Left forelimb (tissue), 1 donor: ENCODE measurements at regions not wholly inside any gene's neighbourhood (a gene's known extent, or its start where the extent isn't known, plus 50 kb on each side); places are given as distances from the start of the nearest gene placed in this dataset.

ENCODE experiments used
- DNase-seq: peaks from one replicate; pipeline ENCODE4 v3.0.0-alpha.2; 2018; ENCODE audit warnings: low spot score

GRCh38 chr9:81113453-81114124 lies 575.8 kb downstream of the TLE1 start:
- DNase-seq = no peak

GRCh38 chr9:81112627-81113452 lies 576.5 kb downstream of the TLE1 start:
- DNase-seq = no peak

DNA sequence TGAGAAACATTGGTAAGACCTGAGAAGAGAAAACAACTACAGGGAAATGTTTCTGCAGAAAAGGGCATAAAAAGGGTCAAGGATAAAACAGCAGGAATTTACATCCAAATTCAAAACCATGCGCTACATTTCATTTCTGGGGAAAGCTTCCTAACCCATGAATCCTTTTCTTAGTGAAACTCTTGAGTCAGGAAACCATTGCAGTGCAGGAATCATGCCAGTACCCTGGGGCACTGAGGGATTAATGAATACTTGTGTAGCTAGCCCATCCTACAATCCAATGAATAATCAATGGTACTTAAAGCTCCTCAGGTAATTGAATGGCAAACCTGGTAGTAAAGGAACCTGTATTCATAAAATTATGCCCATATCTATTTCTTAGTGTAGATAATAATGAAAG lies 580.5 kb downstream of the TLE1 start:
- no peak for DNase-seq

DNA sequence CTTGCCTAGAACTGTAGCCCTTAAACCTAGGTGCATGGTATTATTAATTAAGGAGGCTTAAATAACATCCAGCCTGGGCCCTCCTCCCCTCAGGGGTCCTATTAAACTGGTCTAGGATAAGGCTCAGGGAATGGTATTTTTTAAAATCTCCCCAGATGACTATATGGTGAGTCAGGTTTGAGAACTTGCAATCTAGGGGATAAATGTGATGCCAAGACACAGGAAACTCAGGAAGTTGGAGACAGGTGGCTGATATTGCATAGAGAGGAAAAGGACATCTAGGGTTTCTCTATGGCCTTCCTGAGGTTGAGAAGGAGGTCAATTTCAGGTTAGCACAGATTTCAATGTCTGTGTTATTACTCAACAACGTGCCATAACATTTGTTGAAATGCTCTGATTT lies 581.0 kb downstream of the TLE1 start:
- DNase-seq = no peak

- DNase-seq = no peak
These were observed 585.5 kb downstream of the TLE1 start for GRCh38 chr9:81103597-81104471.

DNA sequence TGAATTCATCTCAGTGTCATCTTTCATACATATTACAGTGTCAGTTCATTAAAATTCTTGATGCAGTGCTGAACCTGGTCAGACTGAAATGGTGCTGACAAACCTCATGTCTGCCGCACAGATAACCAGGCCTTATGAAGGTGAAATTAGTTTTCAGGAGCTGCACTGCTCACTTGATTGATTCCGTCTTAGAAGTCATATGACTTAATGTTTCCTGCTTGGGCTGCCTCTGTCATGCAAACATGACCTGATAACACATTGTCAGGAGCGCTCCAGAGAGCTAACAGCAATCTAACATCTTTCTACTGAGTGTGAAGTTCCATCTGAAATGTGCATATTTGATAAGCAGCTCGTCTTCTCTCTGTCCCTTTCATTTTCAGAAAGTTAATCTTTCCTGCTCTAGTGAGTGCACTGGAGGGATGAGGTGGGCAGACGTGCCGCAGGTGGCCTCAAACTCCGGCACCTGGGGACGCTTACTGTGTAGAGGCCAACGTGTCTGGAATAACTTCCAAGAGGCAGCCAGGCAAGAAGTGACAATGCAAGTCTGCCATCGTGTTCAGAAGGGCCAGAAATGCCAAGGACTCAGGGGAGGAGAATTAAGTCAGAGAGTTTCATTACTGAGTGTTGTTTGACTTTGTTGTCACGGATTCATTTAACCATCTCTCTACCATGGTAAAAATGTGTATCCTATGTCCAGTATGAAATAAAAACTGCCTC lies 592.1 kb downstream of the TLE1 start:
- DNase-seq = no peak

DNA sequence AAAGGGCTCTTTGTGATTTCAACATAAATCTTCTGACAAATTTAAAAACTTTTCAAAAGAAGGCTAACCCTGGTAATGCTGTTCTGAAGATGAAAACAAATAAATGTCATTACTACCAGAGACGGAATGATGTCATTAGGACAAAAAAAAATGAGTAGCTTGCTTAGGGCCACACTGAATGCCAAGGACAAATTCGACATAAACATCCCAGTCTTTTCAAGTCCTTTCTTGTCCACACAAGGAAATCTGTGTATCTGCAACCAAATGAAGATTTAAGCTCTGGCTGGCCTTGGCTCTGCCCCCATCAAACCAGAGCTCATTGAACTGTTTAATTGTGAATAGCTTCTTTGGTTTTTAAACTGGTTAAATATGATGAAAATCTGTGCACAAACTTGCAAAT lies 592.7 kb downstream of the TLE1 start:
- no peak for DNase-seq

- DNase-seq = no peak
These were observed 597.3 kb downstream of the TLE1 start for GRCh38 chr9:81092057-81092456.

GRCh38 chr9:81088341-81088740 lies 601.0 kb downstream of the TLE1 start:
- no peak for DNase-seq

DNA sequence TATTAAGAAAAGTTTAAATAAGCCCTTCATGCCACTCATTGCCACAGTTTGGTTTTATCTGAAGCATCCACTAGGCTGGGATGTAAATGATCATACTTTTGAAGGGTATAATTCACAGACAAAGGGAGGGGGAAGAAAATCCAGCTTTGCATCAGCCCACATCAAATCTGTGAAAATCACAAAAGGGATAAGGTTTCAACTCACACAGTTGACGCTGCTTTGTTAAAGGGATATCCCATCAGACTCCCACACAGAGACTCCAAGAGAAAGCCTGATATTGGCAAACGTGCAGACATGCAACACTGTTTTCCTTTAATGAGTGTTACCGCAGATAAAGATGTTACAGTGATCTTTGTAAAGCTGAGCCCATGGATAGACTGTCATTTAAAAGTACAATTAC lies 602.9 kb downstream of the TLE1 start:
- DNase-seq = no peak

DNA sequence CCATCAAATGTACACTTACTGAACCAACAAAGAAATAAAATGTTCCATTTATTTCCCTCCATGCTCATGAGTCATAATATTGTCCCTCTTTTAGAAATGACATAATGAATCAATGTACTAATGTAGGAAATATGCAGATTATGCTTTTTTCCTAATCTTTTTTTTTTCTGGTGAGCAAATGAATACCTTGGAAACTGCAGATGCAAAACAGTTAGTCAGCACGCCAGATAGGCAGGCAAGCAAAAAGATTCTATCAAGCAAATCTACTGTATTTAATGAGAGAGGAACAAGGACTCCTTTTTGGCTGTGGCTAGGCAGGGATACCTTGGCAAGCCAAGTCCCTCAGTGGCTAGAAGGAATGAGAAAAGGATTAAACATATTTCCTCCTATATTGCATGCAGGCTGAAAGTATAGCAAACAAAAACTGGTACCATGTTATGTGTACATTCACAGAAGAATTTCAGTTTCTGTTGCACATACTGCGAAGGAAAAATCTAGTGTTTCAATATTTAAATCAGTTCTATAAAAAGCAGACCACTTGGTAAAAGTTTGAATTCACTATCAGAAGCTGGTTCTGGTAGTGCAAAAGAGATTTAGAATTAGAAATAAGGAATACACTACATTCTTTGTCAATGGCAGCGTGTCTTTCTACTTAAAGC lies 605.4 kb downstream of the TLE1 start:
- DNase-seq = no peak

- no peak for DNase-seq
These were observed 606.3 kb downstream of the TLE1 start for GRCh38 chr9:81083067-81083466.

- no peak for DNase-seq
These were observed 607.1 kb downstream of the TLE1 start for GRCh38 chr9:81082221-81082620.

DNA sequence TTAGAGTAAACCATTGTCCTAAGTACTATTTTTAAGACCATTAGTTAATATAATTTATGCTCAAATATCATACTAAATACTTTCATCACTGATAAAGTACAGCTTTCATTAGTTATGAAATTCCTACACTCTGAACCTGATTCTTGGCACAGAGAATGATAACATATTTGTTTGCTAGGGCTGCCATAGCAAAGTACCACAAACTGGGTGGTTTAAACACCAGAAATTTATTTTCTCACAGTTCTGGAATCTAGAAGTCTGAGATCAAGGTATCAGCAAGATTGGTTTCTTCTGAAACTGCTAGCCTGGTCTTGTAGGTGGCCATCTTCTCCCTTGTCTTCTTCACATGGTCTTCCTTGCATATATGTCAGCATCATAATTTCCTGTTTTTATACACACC lies 608.4 kb downstream of the TLE1 start:
- no peak for DNase-seq

- DNase-seq = no peak
These were observed 609.2 kb downstream of the TLE1 start for GRCh38 chr9:81080185-81080584.

DNA sequence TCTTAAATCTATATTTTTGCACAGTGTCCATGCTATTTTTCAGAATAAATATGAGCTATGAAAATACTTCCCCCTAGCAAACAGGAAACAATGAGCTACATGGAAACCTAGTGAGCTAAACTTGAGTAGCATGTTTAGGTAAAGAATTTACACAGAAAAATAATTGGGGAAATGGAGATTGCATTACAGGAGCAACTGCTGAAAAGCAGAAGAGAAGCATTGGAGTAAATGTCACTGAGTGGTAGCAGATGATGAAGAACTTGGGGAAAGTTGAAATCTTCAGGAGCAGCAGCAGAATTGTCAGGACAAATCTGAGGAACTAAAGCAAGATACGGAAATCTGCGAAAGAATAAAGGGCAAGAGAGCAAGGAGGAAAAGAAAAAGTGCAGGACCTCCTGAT lies 610.3 kb downstream of the TLE1 start:
- DNase-seq = no peak

- DNase-seq = no peak
These were observed 610.8 kb downstream of the TLE1 start for GRCh38 chr9:81078555-81078954.

- DNase-seq = no peak
These were observed 611.8 kb downstream of the TLE1 start for GRCh38 chr9:81077572-81077971.

- no peak for DNase-seq
These were observed 613.2 kb downstream of the TLE1 start for GRCh38 chr9:81076131-81076530.

DNA sequence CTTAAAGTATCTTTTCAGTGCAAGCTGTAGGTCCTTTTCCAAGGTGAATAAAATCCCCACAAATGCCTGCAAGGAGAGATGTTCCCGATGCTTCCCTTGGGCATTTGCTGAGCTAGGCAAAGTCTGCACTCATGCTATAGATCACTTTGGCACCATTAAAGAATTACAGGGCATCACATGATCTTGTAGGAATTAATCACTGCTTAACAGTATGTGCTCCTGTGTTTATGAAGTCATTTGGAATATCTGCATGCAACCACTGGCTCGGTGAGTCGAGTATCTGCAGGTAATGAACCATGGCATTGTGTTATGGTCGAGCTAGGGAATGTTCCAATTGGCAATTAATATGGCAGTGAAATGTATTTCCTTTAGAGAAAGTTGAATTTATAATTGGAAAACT lies 615.1 kb downstream of the TLE1 start:
- no peak for DNase-seq

GRCh38 chr9:81073821-81074220 lies 615.5 kb downstream of the TLE1 start:
- DNase-seq = no peak

DNA sequence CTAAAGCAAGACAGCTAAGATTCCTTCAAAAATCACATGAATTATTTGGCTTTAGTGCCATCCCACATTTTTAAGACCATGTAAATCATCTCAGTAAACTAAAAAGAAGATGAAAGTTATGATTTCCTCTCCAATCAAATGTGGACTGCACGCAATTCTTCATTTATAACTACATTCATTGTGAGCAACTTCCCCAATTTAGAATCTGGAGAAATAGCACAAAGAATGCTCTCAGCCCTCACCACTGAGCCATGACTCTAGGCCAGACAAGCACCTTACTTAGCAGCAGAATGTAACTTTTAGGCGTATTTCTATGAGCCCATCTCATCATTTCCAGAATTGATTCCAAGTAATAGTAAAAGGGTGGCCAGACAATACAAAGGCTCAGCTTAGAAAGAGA lies 616.6 kb downstream of the TLE1 start:
- no peak for DNase-seq
